ENCODE measurements at regions not wholly inside any gene's neighbourhood (a gene's known extent, or its start where the extent isn't known, plus 50 kb on each side); places are given as distances from the start of the nearest gene placed in this dataset.

- TF ChIP-seq CTCF (IDR thresholded peaks at IDR 0.05): no peak
- no peak for TF ChIP-seq EP300 (IDR thresholded peaks at IDR 0.05)
- no peak for TF ChIP-seq POLR2A (IDR thresholded peaks at IDR 0.05)
Measured at GRCh38 chr1:235054936-235055335, 73.7 kb downstream of the TOMM20 start.
